Endothelial cell of umbilical vein (primary cell): ENCODE measurements at regions not wholly inside any gene's neighbourhood (a gene's known extent, or its start where the extent isn't known, plus 50 kb on each side); places are given as distances from the start of the nearest gene placed in this dataset.

Source experiments
- EZH2 ChIP-seq: IDR thresholded peaks from 2 replicates; pipeline ENCODE4 v1.6.1; 2012; ENCODE audit warnings: borderline replicate concordance, low read depth, mild to moderate bottlenecking, moderate library complexity, low read length, inconsistent platforms; ENCODE audit not compliant: severe bottlenecking
- FOS ChIP-seq: IDR thresholded peaks from 2 replicates; pipeline ENCODE4 v1.6.1; 2011; ENCODE audit warnings: mild to moderate bottlenecking, low read length, moderate library complexity, borderline replicate concordance; ENCODE audit not compliant: insufficient read depth
- GATA2 ChIP-seq: IDR thresholded peaks from 2 replicates; pipeline ENCODE4 v1.7.0; 2011; ENCODE audit warnings: low read depth, mild to moderate bottlenecking, moderate library complexity, mixed read lengths, low read length; ENCODE audit not compliant: insufficient read length, insufficient read depth
- JUN ChIP-seq: IDR thresholded peaks from 2 replicates; pipeline ENCODE4 v1.6.1; 2011; ENCODE audit warnings: borderline replicate concordance, low read depth; ENCODE audit not compliant: insufficient read length, insufficient read depth
- POLR2A ChIP-seq: IDR thresholded peaks from 2 replicates; pipeline ENCODE4 v1.6.1; 2012; ENCODE audit warnings: low read depth, mild to moderate bottlenecking, control low read depth, low read length
- POLR2AphosphoS5 ChIP-seq: IDR thresholded peaks from 2 replicates; pipeline ENCODE4 v1.6.1; 2012; ENCODE audit warnings: low read depth, mild to moderate bottlenecking, control low read depth, low read length, moderate library complexity; ENCODE audit not compliant: insufficient read depth
- TF ChIP-seq, protein P1 (sequence below): IDR thresholded peaks from 2 replicates; pipeline ENCODE4 v1.6.1; 2011; ENCODE audit not compliant: insufficient read depth, insufficient read length
- TF ChIP-seq, protein P2 (sequence below), 2 donors: IDR thresholded peaks; 1 replicate in 1 of 2; 2 replicates in 1 of 2; pipeline ENCODE4 v1.5.1; 2011; ENCODE audit warnings: low read length in 2 of 2, mild to moderate bottlenecking in 2 of 2, moderate library complexity in 2 of 2, control low read depth in 1 of 2, inconsistent platforms in 1 of 2, low read depth in 1 of 2; ENCODE audit not compliant: insufficient read depth in 1 of 2; ENCODE audit errors: extremely low read depth in 1 of 2

DNA sequence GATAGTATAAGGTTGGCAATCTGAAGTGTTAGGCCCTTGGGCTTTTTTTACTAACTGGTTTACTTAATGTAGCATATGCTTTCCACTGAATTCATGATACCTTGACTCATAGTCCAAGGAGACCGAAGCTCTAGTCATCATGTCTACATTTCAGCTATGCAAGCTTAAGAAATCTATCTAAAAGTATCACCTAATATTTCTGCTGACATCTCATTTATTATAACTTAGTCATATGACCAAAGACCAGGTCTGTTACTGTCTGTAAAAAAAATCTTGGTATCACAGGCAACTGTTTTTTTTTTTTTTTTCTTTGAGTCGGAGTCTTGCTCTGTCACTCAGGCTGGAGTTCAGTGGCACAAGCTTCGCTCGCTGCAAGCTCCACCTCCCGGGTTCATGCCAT is 814.0 kb upstream of the NDST4 start:
- TF ChIP-seq, protein P1, sequence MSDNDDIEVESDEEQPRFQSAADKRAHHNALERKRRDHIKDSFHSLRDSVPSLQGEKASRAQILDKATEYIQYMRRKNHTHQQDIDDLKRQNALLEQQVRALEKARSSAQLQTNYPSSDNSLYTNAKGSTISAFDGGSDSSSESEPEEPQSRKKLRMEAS, result no peak
- TF ChIP-seq, protein P2, sequence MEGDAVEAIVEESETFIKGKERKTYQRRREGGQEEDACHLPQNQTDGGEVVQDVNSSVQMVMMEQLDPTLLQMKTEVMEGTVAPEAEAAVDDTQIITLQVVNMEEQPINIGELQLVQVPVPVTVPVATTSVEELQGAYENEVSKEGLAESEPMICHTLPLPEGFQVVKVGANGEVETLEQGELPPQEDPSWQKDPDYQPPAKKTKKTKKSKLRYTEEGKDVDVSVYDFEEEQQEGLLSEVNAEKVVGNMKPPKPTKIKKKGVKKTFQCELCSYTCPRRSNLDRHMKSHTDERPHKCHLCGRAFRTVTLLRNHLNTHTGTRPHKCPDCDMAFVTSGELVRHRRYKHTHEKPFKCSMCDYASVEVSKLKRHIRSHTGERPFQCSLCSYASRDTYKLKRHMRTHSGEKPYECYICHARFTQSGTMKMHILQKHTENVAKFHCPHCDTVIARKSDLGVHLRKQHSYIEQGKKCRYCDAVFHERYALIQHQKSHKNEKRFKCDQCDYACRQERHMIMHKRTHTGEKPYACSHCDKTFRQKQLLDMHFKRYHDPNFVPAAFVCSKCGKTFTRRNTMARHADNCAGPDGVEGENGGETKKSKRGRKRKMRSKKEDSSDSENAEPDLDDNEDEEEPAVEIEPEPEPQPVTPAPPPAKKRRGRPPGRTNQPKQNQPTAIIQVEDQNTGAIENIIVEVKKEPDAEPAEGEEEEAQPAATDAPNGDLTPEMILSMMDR (IDR thresholded peaks at IDR 0.05; ENCODE audit: extremely low read depth in 1 of 2, insufficient read depth in 1 of 2, low read depth in 1 of 2, low read length in 2 of 2), result no peak
- TF ChIP-seq GATA2, result no peak
- no peak for TF ChIP-seq POLR2A
- no peak for TF ChIP-seq EZH2
- TF ChIP-seq POLR2AphosphoS5, result no peak
- no peak for TF ChIP-seq FOS
- no peak for TF ChIP-seq JUN
